Heart left ventricle (tissue), 16 donors: ENCODE measurements at regions not wholly inside any gene's neighbourhood (a gene's known extent, or its start where the extent isn't known, plus 50 kb on each side); places are given as distances from the start of the nearest gene placed in this dataset.

Source experiments
- ATAC-seq, 4 donors: fragments of 200-7000 bp; cut with Tn5 transposase; one replicate each; pipeline ENCODE4 v1.9.1; 2020 to 2022; ENCODE audit warnings: moderate library complexity in 4 of 4, mild to moderate bottlenecking in 3 of 4, moderate number of reproducible peaks in 1 of 4
- DNase-seq, 5 donors: peaks; one replicate each; pipeline ENCODE4 v3.0.0-alpha.2; 2020
- H3K27ac ChIP-seq, 12 donors: fragments of 200-600 bp; sonication (generic) in 4 of 12; one replicate each; pipeline versions ENCODE4 v1.5.0 to v1.8.0; 2016 to 2022; ENCODE audit warnings: mild to moderate bottlenecking in 2 of 12
- H3K27me3 ChIP-seq, 9 donors: fragments of 200-600 bp; sonication (generic) in 2 of 9; one replicate each; pipeline versions ENCODE4 v1.5.1 to v1.8.0; 2016 to 2022; ENCODE audit warnings: mild to moderate bottlenecking in 3 of 9
- H3K36me3 ChIP-seq, 9 donors: fragments of 200-600 bp; sonication (generic) in 2 of 9; one replicate each; pipeline versions ENCODE4 v1.5.0 to v1.8.0; 2018 to 2022; ENCODE audit warnings: mild to moderate bottlenecking in 2 of 9
- H3K4me1 ChIP-seq, 12 donors: fragments of 200-600 bp; sonication (generic) in 4 of 12; one replicate each; pipeline versions ENCODE4 v1.5.0 to v1.8.0; 2016 to 2022; ENCODE audit warnings: mild to moderate bottlenecking in 3 of 12
- H3K4me3 ChIP-seq, 12 donors: fragments of 200-600 bp; sonication (generic) in 4 of 12; one replicate each; pipeline versions ENCODE4 v1.5.0 to v1.8.0; 2017 to 2022; ENCODE audit warnings: mild to moderate bottlenecking in 9 of 12, moderate library complexity in 4 of 12
- H3K9me3 ChIP-seq, 12 donors: fragments of 200-600 bp; sonication (generic) in 4 of 12; one replicate each; pipeline versions ENCODE4 v1.5.0 to v1.8.0; 2016 to 2022; ENCODE audit warnings: mild to moderate bottlenecking in 1 of 12
- CTCF ChIP-seq, 12 donors: fragments of 200-600 bp; sonication (generic) in 4 of 12; IDR thresholded peaks; one replicate each; pipeline versions ENCODE4 v1.5.0 to v1.8.0; 2018 to 2022; ENCODE audit warnings: antibody characterized with exemption in 12 of 12, mild to moderate bottlenecking in 5 of 12
- POLR2A ChIP-seq, 2 donors: fragments of 450-650 bp; IDR thresholded peaks; one replicate each; pipeline ENCODE4 v1.6.1; 2017; ENCODE audit warnings: antibody characterized with exemption in 2 of 2, mild to moderate bottlenecking in 2 of 2, moderate library complexity in 2 of 2
- WGBS, 4 donors: extraction: QIAGEN DNeasy Blood & Tissue Kit in 2 of 4; methylation state at CpG; one replicate each; pipeline versions ENCODE4 v1.1.5 to v1.1.7; 2013 to 2018; 5-methylcytosine and 5-hydroxymethylcytosine counted together
- intact Hi-C, 10 donors: fragments of 100-400 bp; cut with DNase I; formaldehyde crosslinking; loops; one replicate each; pipeline versions ENCODE4 v1.11.1 to v1.14.2; 2022
- donor health status: ischemic (EF 13 %, LVEDD 7.1; RV severe dilation, severe dysfunction).
- donor health status: healthy with polysubstance abuse.
- donor health status: DM: no; HTN: yes; CAD: no.
- donor health status: DM: no; HTN: no; CAD: no.
- donor health status: ischemic (EF 25% LVEDD 6.9; RV normal size, moderate dysfunction).
- donor health status: ischemic (EF 25% LVEDD 5.7; RV mildly dilated, moderate dysfunction).
- donor health status: healthy.
- donor health status: DM: yes; HTN: yes; CAD: no.
- donor health status: ischemic (EF 35%, LVEDD 5.7; RV mildly dilated, moderate dysfunction).
- donor health status: nonischemic (EF 11% LVEDD 7.7; RV severe dilation, severe dysfunction).
- donor health status: DM: yes; HTN: yes; CAD: no.
- donor health status: PGD.
- donor health status: ischemic (EF 29% LVEDD 5.4; RV normal size, mild dysfunction).
- donor health status: nonischemic (EF 23%, LVEDD 6.1; RV moderate dilation, normal function).

GRCh38 chr21:41634211-41634694 lies 126.3 kb upstream of the TMPRSS2 start:
- H3K9me3 ChIP-seq, result peaks cover 0 to 5% (median 0%) of the 10 kb centered on the region in 12 donors
- TF ChIP-seq CTCF (IDR thresholded peaks at IDR 0.05) (no peak), POLR2A (IDR thresholded peaks at IDR 0.05) (no peak)
- no peaks in the 10 kb centered on the region for H3K27me3 ChIP-seq
- intact Hi-C loops, result no loop called here
- DNase-seq, result no peak
- no peak overlapping the region for H3K27ac ChIP-seq
- peaks cover 0 to 1% (median 0%) of the 10 kb centered on the region in 12 donors for H3K4me1 ChIP-seq
- no peak overlapping the region for H3K4me3 ChIP-seq
- H3K36me3 ChIP-seq, result no peaks in the 10 kb centered on the region
- no peak for ATAC-seq
- 83 to 91% (median 89%) methylated on average over 5 to 6 of the region's 6 CpGs for WGBS, 4 donors

GRCh38 chr21:41633627-41634026 lies 125.7 kb upstream of the TMPRSS2 start:
- 80 to 96% (median 92%) methylated on average over 4 of the region's 4 CpGs for WGBS, 4 donors
- H3K27me3 ChIP-seq, result no peaks in the 10 kb centered on the region
- ATAC-seq, result no peak
- H3K9me3 ChIP-seq, result peaks cover 0 to 7% (median 0%) of the 10 kb centered on the region in 12 donors
- no peak for TF ChIP-seq POLR2A (IDR thresholded peaks at IDR 0.05)
- TF ChIP-seq CTCF (IDR thresholded peaks at IDR 0.05), result no peak
- H3K4me1 ChIP-seq, result no peaks in the 10 kb centered on the region
- H3K36me3 ChIP-seq, result no peaks in the 10 kb centered on the region
- H3K4me3 ChIP-seq, result no peak overlapping the region
- intact Hi-C loops, result no loop called here
- no peak for DNase-seq
- no peak overlapping the region for H3K27ac ChIP-seq

- Histone ChIP-seq H3K4me3 (no peak overlapping the region), H3K36me3 (no peaks in the 10 kb centered on the region), H3K4me1 (no peaks in the 10 kb centered on the region), H3K27ac (no peak overlapping the region), H3K27me3 (no peaks in the 10 kb centered on the region), H3K9me3 (peaks cover 0 to 7% (median 0%) of the 10 kb centered on the region in 12 donors)
- DNase-seq (no peak), ATAC-seq (no peak)
- TF ChIP-seq POLR2A (IDR thresholded peaks at IDR 0.05), result no peak
- TF ChIP-seq CTCF (IDR thresholded peaks at IDR 0.05), result no peak
- WGBS, 4 donors, result 76 to 86% (median 83%) methylated on average over 9 to 12 of the region's 12 CpGs
- intact Hi-C loops, result no loop called here
Measured at GRCh38 chr21:41632748-41633475, 125.0 kb upstream of the TMPRSS2 start.

- TF ChIP-seq CTCF (IDR thresholded peaks at IDR 0.05), result no peak
- no peak for TF ChIP-seq POLR2A (IDR thresholded peaks at IDR 0.05)
- DNase-seq, result no peak
- peaks cover 0 to 7% (median 0%) of the 10 kb centered on the region in 9 donors for H3K27me3 ChIP-seq
- H3K4me1 ChIP-seq, result no peaks in the 10 kb centered on the region
- H3K9me3 ChIP-seq, result peaks cover 0 to 7% (median 0%) of the 10 kb centered on the region in 12 donors
- H3K27ac ChIP-seq, result no peak overlapping the region
- ATAC-seq, result no peak
- H3K36me3 ChIP-seq, result no peaks in the 10 kb centered on the region
- intact Hi-C loops, result no loop called here
- 75 to 88% (median 79%) methylated on average over 13 to 14 of the region's 14 CpGs for WGBS, 4 donors
- H3K4me3 ChIP-seq, result no peak overlapping the region
Measured at GRCh38 chr21:41631564-41632461, 123.9 kb upstream of the TMPRSS2 start.
